HepG2 (cell line): ENCODE measurements at regions not wholly inside any gene's neighbourhood (a gene's known extent, or its start where the extent isn't known, plus 50 kb on each side); places are given as distances from the start of the nearest gene placed in this dataset.

Experiments
- ATF6 ChIP-seq: sonication (generic); formaldehyde crosslinking; conservative IDR thresholded peaks from 2 replicates; pipeline ENCODE4 v1.4.0; 2020; ENCODE audit warnings: missing genetic modification reagents
- BHLHE40 ChIP-seq: IDR thresholded peaks from 2 replicates; pipeline ENCODE4 v1.6.1; 2011; ENCODE audit warnings: low read length, improper control_type of control experiment
- CREB3 ChIP-seq: sonication (generic); formaldehyde crosslinking; IDR thresholded peaks from 2 replicates; pipeline ENCODE4 v1.5.0; 2020; ENCODE audit warnings: missing genetic modification reagents
- ESRRA ChIP-seq: sonication (generic); formaldehyde crosslinking; IDR thresholded peaks from 2 replicates; pipeline ENCODE4 v1.5.1; 2020; ENCODE audit warnings: mild to moderate bottlenecking, low read depth, missing genetic modification reagents
- GLI4 ChIP-seq: sonication (generic); formaldehyde crosslinking; IDR thresholded peaks from 2 replicates; pipeline ENCODE4 v1.5.1; 2020; ENCODE audit warnings: missing genetic modification reagents, mild to moderate bottlenecking, moderate library complexity, borderline replicate concordance
- HNRNPK ChIP-seq: fragments of 200-400 bp; formaldehyde crosslinking; IDR thresholded peaks from 2 replicates; pipeline ENCODE4 v1.6.1; 2018; ENCODE audit warnings: low read length, low read depth, moderate library complexity, mild to moderate bottlenecking; ENCODE audit not compliant: poor library complexity, severe bottlenecking
- JDP2 ChIP-seq: sonication (generic); formaldehyde crosslinking; IDR thresholded peaks from 2 replicates; pipeline ENCODE4 v1.8.1; 2022; ENCODE audit warnings: missing genetic modification reagents, borderline replicate concordance
- PHF5A ChIP-seq: IDR thresholded peaks from one replicate; pipeline ENCODE4 v1.6.1; 2018; ENCODE audit warnings: low read depth, missing genetic modification reagents; ENCODE audit not compliant: unreplicated experiment
- SNAPC4 ChIP-seq: sonication (generic); formaldehyde crosslinking; IDR thresholded peaks from 2 replicates; pipeline ENCODE4 v1.4.0; 2020; ENCODE audit warnings: mild to moderate bottlenecking, missing genetic modification reagents
- ZFY ChIP-seq: sonication (generic); formaldehyde crosslinking; IDR thresholded peaks from 2 replicates; pipeline ENCODE4 v1.4.0; 2020; ENCODE audit warnings: missing genetic modification reagents
- ZNF318 ChIP-seq: sonication (generic); formaldehyde crosslinking; IDR thresholded peaks from 2 replicates; pipeline ENCODE4 v1.4.0; 2020; ENCODE audit warnings: mild to moderate bottlenecking, missing genetic modification reagents
- ZNF547 ChIP-seq: sonication (generic); formaldehyde crosslinking; IDR thresholded peaks from 2 replicates; pipeline ENCODE4 v1.5.1; 2020; ENCODE audit warnings: mild to moderate bottlenecking, missing genetic modification reagents

GRCh38 chr20:53829724-53830521, 236.3 kb upstream of the ZNF217 start (continued):
- TF ChIP-seq ESRRA (CRISPR knock-in tag) (peak; percentile 73; the same call in 1 of the 2 replicates), CREB3 (CRISPR knock-in tag) (no peak), ATF6 (CRISPR knock-in tag) (no peak), PHF5A (CRISPR knock-in tag) (no peak), BHLHE40 (peak; percentile 55; the same call in 1 of the 2 replicates), ZNF547 (CRISPR knock-in tag) (no peak), HNRNPK (no peak), JDP2 (CRISPR knock-in tag) (no peak), SNAPC4 (peak; percentile 85), ZNF318 (no peak), GLI4 (CRISPR knock-in tag) (no peak), ZFY (no peak; the same call in 1 of the 2 replicates)
